ENCODE measurements at regions not wholly inside any gene's neighbourhood (a gene's known extent, or its start where the extent isn't known, plus 50 kb on each side); places are given as distances from the start of the nearest gene placed in this dataset.

DNA sequence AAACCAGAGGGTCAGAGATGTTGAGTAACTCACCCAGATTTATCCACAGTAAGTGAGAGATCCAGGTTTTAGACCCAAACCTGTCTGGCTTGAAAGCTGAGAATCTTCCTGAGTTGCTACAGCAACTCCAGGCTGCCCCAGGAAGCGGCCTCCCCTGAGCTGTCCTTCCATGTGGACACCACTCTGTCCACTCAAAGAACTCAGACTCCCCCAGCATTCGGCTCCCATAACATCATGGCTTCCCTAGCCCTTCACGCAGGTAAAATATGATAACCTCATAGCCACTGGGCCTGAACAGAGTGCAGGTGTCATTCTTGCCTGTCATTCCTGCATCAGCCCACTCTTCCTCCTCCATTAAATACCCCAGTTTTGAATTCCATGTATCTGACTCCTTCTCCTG is 657.8 kb downstream of the TBC1D22A start:
- no peak for TF ChIP-seq EZH2 (IDR thresholded peaks at IDR 0.05; ENCODE audit: insufficient read depth, poor library complexity, severe bottlenecking)
- TF ChIP-seq EZH2phosphoT487 (IDR thresholded peaks at IDR 0.05; ENCODE audit: insufficient read depth, low read depth): no peak
